Liver (tissue), 8 donors: ENCODE measurements at regions not wholly inside any gene's neighbourhood (a gene's known extent, or its start where the extent isn't known, plus 50 kb on each side); places are given as distances from the start of the nearest gene placed in this dataset.

Experiments
- DNase-seq: peaks from one replicate; pipeline ENCODE4 v3.0.0-alpha.2; 2017; ENCODE audit warnings: low spot score
- H3K27ac ChIP-seq, 2 donors: one replicate each; pipeline ENCODE4 v1.7.0; 2013; ENCODE audit warnings: inconsistent platforms in 2 of 2, low read length in 2 of 2, control low read depth in 1 of 2, low read depth in 1 of 2, mild to moderate bottlenecking in 1 of 2
- H3K27me3 ChIP-seq, 4 donors: one replicate each; pipeline versions ENCODE4 v1.6.1 to v1.7.0; 2013; ENCODE audit warnings: low read length in 3 of 4, inconsistent platforms in 1 of 4, mild to moderate bottlenecking in 1 of 4, moderate library complexity in 1 of 4; ENCODE audit not compliant: control insufficient read depth in 4 of 4, insufficient read depth in 4 of 4
- H3K36me3 ChIP-seq, 4 donors: one replicate each; pipeline versions ENCODE4 v1.6.1 to v1.7.0; 2013; ENCODE audit warnings: low read length in 3 of 4, mild to moderate bottlenecking in 3 of 4, low read depth in 1 of 4, moderate library complexity in 1 of 4; ENCODE audit not compliant: control insufficient read depth in 4 of 4, insufficient read depth in 3 of 4
- H3K4me1 ChIP-seq, 4 donors: one replicate each; pipeline versions ENCODE4 v1.6.1 to v1.7.0; 2013; ENCODE audit warnings: low read length in 3 of 4, mild to moderate bottlenecking in 3 of 4, moderate library complexity in 1 of 4; ENCODE audit not compliant: control insufficient read depth in 4 of 4, insufficient read depth in 4 of 4
- H3K4me3 ChIP-seq, 3 donors: one replicate each; pipeline versions ENCODE4 v1.6.1 to v1.7.0; 2013; ENCODE audit warnings: low read length in 3 of 3, control low read depth in 1 of 3, low read depth in 1 of 3, mild to moderate bottlenecking in 1 of 3
- H3K9ac ChIP-seq, 2 donors: one replicate each; pipeline ENCODE4 v1.7.0; 2013; ENCODE audit warnings: low read length in 2 of 2, mild to moderate bottlenecking in 2 of 2, moderate library complexity in 2 of 2, control low read depth in 1 of 2, low read depth in 1 of 2
- H3K9me3 ChIP-seq, 4 donors: one replicate each; pipeline versions ENCODE4 v1.6.1 to v1.7.0; 2013; ENCODE audit warnings: low read length in 3 of 4; ENCODE audit not compliant: control insufficient read depth in 4 of 4
- ATF3 ChIP-seq: IDR thresholded peaks from 2 replicates; pipeline ENCODE4 v1.6.1; 2016; ENCODE audit warnings: antibody characterized with exemption
- CTCF ChIP-seq: fragments of 150-350 bp; IDR thresholded peaks from 2 replicates; pipeline ENCODE4 v1.5.1; 2017; ENCODE audit warnings: improper control_type of control experiment, low read depth, low read length; ENCODE audit not compliant: missing input control
- EGR1 ChIP-seq, 2 donors: IDR thresholded peaks; 2 replicates each; pipeline ENCODE4 v1.6.1; 2016 to 2018; ENCODE audit warnings: antibody characterized with exemption in 2 of 2, low read depth in 2 of 2
- FOXA1 ChIP-seq: IDR thresholded peaks from 2 replicates; pipeline ENCODE4 v1.6.1; 2016; ENCODE audit warnings: antibody characterized with exemption
- FOXA2 ChIP-seq: IDR thresholded peaks from 2 replicates; pipeline ENCODE4 v1.6.1; 2016; ENCODE audit warnings: antibody characterized with exemption
- GABPA ChIP-seq, 2 donors: IDR thresholded peaks in 1 of 2; conservative IDR thresholded peaks in 1 of 2; 2 replicates each; pipeline ENCODE4 v1.6.1; 2016; ENCODE audit warnings: antibody characterized with exemption in 2 of 2, mild to moderate bottlenecking in 1 of 2, moderate library complexity in 1 of 2
- HNF4G ChIP-seq: IDR thresholded peaks from 2 replicates; pipeline ENCODE4 v1.6.1; 2016; ENCODE audit warnings: antibody characterized with exemption
- NR2F2 ChIP-seq: IDR thresholded peaks from 2 replicates; pipeline ENCODE4 v1.6.1; 2016; ENCODE audit warnings: antibody characterized with exemption
- RAD21 ChIP-seq, 2 donors: IDR thresholded peaks; 2 replicates each; pipeline ENCODE4 v1.6.1; 2016; ENCODE audit warnings: antibody characterized with exemption in 2 of 2, mild to moderate bottlenecking in 2 of 2
- REST ChIP-seq: IDR thresholded peaks from 2 replicates; pipeline ENCODE4 v1.6.1; 2016; ENCODE audit warnings: antibody characterized with exemption, mild to moderate bottlenecking
- RXRA ChIP-seq, 2 donors: IDR thresholded peaks; 2 replicates each; pipeline ENCODE4 v1.6.1; 2017 to 2018; ENCODE audit warnings: antibody characterized with exemption in 2 of 2, mild to moderate bottlenecking in 1 of 2
- SP1 ChIP-seq: IDR thresholded peaks from 2 replicates; pipeline ENCODE4 v1.6.1; 2018; ENCODE audit warnings: antibody characterized with exemption, mild to moderate bottlenecking
- TAF1 ChIP-seq: conservative IDR thresholded peaks from 2 replicates; pipeline ENCODE4 v1.6.1; 2016; ENCODE audit warnings: antibody characterized with exemption, mild to moderate bottlenecking
- YY1 ChIP-seq: IDR thresholded peaks from 2 replicates; pipeline ENCODE4 v1.6.1; 2016; ENCODE audit warnings: antibody characterized with exemption, mild to moderate bottlenecking
- ZBTB33 ChIP-seq: IDR thresholded peaks from 2 replicates; pipeline ENCODE4 v1.6.1; 2016; ENCODE audit warnings: antibody characterized with exemption
- WGBS: extraction: QIAGEN DNeasy Blood & Tissue Kit; methylation state at CpG from one replicate; pipeline ENCODE4 v1.1.7; 2013; 5-methylcytosine and 5-hydroxymethylcytosine counted together
- donor health status: healthy.
- donor health status: healthy.
- donor health status: healthy.
- donor health status: healthy.
- donor health status: healthy.

- no peak overlapping the region for H3K9ac ChIP-seq
- H3K4me1 ChIP-seq, result peaks cover 3 to 18% (median 14%) of the 10 kb centered on the region in 4 donors
- H3K27ac ChIP-seq, result no peak overlapping the region
- no peak overlapping the region for H3K4me3 ChIP-seq
- DNase-seq, result no peak
- no peak for TF ChIP-seq ZBTB33
- TF ChIP-seq ATF3, result no peak
- no peak for TF ChIP-seq NR2F2
- TF ChIP-seq RAD21 (IDR thresholded peaks at IDR 0.05), result no peak
- no peak for TF ChIP-seq FOXA2
- no peak for TF ChIP-seq CTCF
- TF ChIP-seq GABPA (IDR thresholded peaks at IDR 0.05 in 1 of 2, conservative IDR thresholded peaks at IDR 0.05 in 1 of 2), result no peak
- TF ChIP-seq YY1, result no peak
- no peak for TF ChIP-seq EGR1 (IDR thresholded peaks at IDR 0.05; ENCODE audit: low read depth in 2 of 2)
- no peak for TF ChIP-seq FOXA1
- TF ChIP-seq HNF4G, result no peak
- H3K36me3 ChIP-seq, result no peaks in the 10 kb centered on the region
- no peaks in the 10 kb centered on the region for H3K27me3 ChIP-seq
- no peaks in the 10 kb centered on the region for H3K9me3 ChIP-seq
Measured at GRCh38 chr20:19866070-19866469, 108.0 kb downstream of the RIN2 start.

GRCh38 chr20:19867074-19867473 is 109.0 kb downstream of the RIN2 start:
- TF ChIP-seq RXRA (IDR thresholded peaks at IDR 0.05) (no peak), RAD21 (IDR thresholded peaks at IDR 0.05) (no peak), EGR1 (IDR thresholded peaks at IDR 0.05; ENCODE audit: low read depth in 2 of 2) (no peak), ATF3 (no peak), REST (no peak), HNF4G (no peak), TAF1 (no peak), CTCF (no peak), SP1 (no peak), FOXA2 (no peak)
- 89% methylated on average over 2 of the region's 2 CpGs for WGBS
- Histone ChIP-seq H3K36me3 (no peaks in the 10 kb centered on the region), H3K9me3 (no peaks in the 10 kb centered on the region), H3K4me3 (no peak overlapping the region), H3K9ac (no peak overlapping the region), H3K27me3 (no peaks in the 10 kb centered on the region), H3K4me1 (peaks cover 3 to 18% (median 14%) of the 10 kb centered on the region in 4 donors), H3K27ac (no peak overlapping the region)
- DNase-seq, result no peak
